AG04449 (cell line): ENCODE measurements at regions not wholly inside any gene's neighbourhood (a gene's known extent, or its start where the extent isn't known, plus 50 kb on each side); places are given as distances from the start of the nearest gene placed in this dataset.

Experiments
- CTCF ChIA-PET: fragments of 350-600 bp; formaldehyde crosslinking; extraction: SDS; loops from one replicate; lab custom pipeline; 2021; ENCODE audit warnings: antibody characterized with exemption; lab: Yijun Ruan, JAX
- POLR2A ChIA-PET: fragments of 400-600, 350-600 bp; formaldehyde crosslinking; extraction: SDS; loops from one replicate; lab custom pipeline; 2020; ENCODE audit warnings: antibody characterized with exemption, inconsistent platforms; lab: Yijun Ruan, JAX
- DNase-seq: peaks from one replicate; pipeline ENCODE4 v3.0.0-alpha.2; 2010; ENCODE audit warnings: low read depth, low spot score
- H3K4me3 ChIP-seq: 2 replicates; pipeline ENCODE4 v1.5.1; 2011; ENCODE audit warnings: low read depth, mild to moderate bottlenecking, control low read depth, low read length
- CTCF ChIP-seq: IDR thresholded peaks from one replicate; pipeline ENCODE4 v1.5.1; 2011; ENCODE audit warnings: mild to moderate bottlenecking, moderate library complexity, low read length, control low read depth, inconsistent platforms; ENCODE audit not compliant: insufficient read depth; ENCODE audit errors: missing control alignments

GRCh38 chr1:29865051-29865450 lies 628.7 kb downstream of the PTPRU start:
- POLR2A ChIA-PET, result no interaction called here
- no peak overlapping the region for H3K4me3 ChIP-seq
- no peak for TF ChIP-seq CTCF
- CTCF ChIA-PET, result no interaction called here
- DNase-seq, result no peak

GRCh38 chr1:29864431-29865022 lies 628.2 kb downstream of the PTPRU start:
- DNase-seq, result no peak
- H3K4me3 ChIP-seq, result no peak overlapping the region
- TF ChIP-seq CTCF, result no peak
- ChIA-PET CTCF (no interaction called here), POLR2A (no interaction called here)

- CTCF ChIA-PET, result no interaction called here
- no peak for TF ChIP-seq CTCF
- no peak for DNase-seq
- no peak overlapping the region for H3K4me3 ChIP-seq
- POLR2A ChIA-PET, result no interaction called here
Observed at GRCh38 chr1:29861922-29862321, 625.6 kb downstream of the PTPRU start.

- ChIA-PET CTCF (no interaction called here), POLR2A (no interaction called here)
- TF ChIP-seq CTCF, result no peak
- DNase-seq, result no peak
- no peak overlapping the region for H3K4me3 ChIP-seq
Observed at GRCh38 chr1:29861446-29861845, 625.1 kb downstream of the PTPRU start.

GRCh38 chr1:29860681-29861080 lies 624.4 kb downstream of the PTPRU start:
- no peak for TF ChIP-seq CTCF
- ChIA-PET CTCF (interaction anchor here (2.7 kb wide), 1 partner anchor 11 kb away, joined by 11 read pairs; no protein-coding TSS in a partner anchor), POLR2A (no interaction called here)
- H3K4me3 ChIP-seq, result no peak overlapping the region
- no peak for DNase-seq

GRCh38 chr1:29860056-29860455 lies 623.7 kb downstream of the PTPRU start:
- DNase-seq, result no peak

More at GRCh38 chr1:29860056-29860455, 623.7 kb downstream of the PTPRU start:
- H3K4me3 ChIP-seq, result no peak overlapping the region
- POLR2A ChIA-PET, result no interaction called here
- CTCF ChIA-PET, result interaction anchor here (2.7 kb wide), 1 partner anchor 11 kb away, joined by 11 read pairs; no protein-coding TSS in a partner anchor
- TF ChIP-seq CTCF, result no peak
